ENCODE measurements at regions not wholly inside any gene's neighbourhood (a gene's known extent, or its start where the extent isn't known, plus 50 kb on each side); places are given as distances from the start of the nearest gene placed in this dataset.

- Histone ChIP-seq H3K4me2 (ENCODE audit: extremely low read depth, insufficient read depth, low read length) (no peak overlapping the region), H3K36me3 (ENCODE audit: control insufficient read depth, insufficient read depth, low read length) (no peaks in the 10 kb centered on the region), H3K4me1 (ENCODE audit: control insufficient read depth, extremely low read depth, insufficient read depth, low read length) (no peaks in the 10 kb centered on the region), H3K9me3 (ENCODE audit: control insufficient read depth, insufficient read depth, low read depth, low read length) (no peaks in the 10 kb centered on the region), H4K20me1 (ENCODE audit: control insufficient read depth, extremely low read depth, insufficient read depth, low read length) (no peaks in the 10 kb centered on the region), H2AFZ (ENCODE audit: low read length) (no peak overlapping the region), H3K4me3 (replicated peaks in 1 of 4; ENCODE audit: control extremely low read depth in 1 of 4, insufficient read depth in 1 of 4, low read depth in 3 of 4, low read length in 4 of 4) (no peak overlapping the region), H3K27me3 (ENCODE audit: control insufficient read depth, insufficient read depth, low read length) (no peaks in the 10 kb centered on the region), H3K27ac (ENCODE audit: insufficient read depth, low read length) (no peak overlapping the region), H3K79me2 (ENCODE audit: control insufficient read depth, insufficient read depth, low read length) (no peaks in the 10 kb centered on the region), H3K9ac (ENCODE audit: insufficient read depth, low read length) (no peak overlapping the region)
- no peak for DNase-seq (ENCODE audit: low read depth in 2 of 2)
- TF ChIP-seq EZH2 (IDR thresholded peaks at IDR 0.05; ENCODE audit: low read length, missing control alignments) (no peak), CTCF (conservative IDR thresholded peaks at IDR 0.05 in 1 of 2, IDR thresholded peaks at IDR 0.05 in 1 of 2; ENCODE audit: low read depth in 1 of 2, low read length in 2 of 2) (no peak)
Observed at GRCh38 chr5:119862619-119863018, 233.3 kb downstream of the FAM170A start.

- Histone ChIP-seq H3K4me2 (ENCODE audit: extremely low read depth, insufficient read depth, low read length) (no peak overlapping the region), H3K36me3 (ENCODE audit: control insufficient read depth, insufficient read depth, low read length) (no peaks in the 10 kb centered on the region), H3K4me3 (replicated peaks in 1 of 4; ENCODE audit: control extremely low read depth in 1 of 4, insufficient read depth in 1 of 4, low read depth in 3 of 4, low read length in 4 of 4) (no peak overlapping the region), H3K4me1 (ENCODE audit: control insufficient read depth, extremely low read depth, insufficient read depth, low read length) (no peaks in the 10 kb centered on the region), H3K9ac (ENCODE audit: insufficient read depth, low read length) (no peak overlapping the region), H2AFZ (ENCODE audit: low read length) (no peak overlapping the region), H3K27me3 (ENCODE audit: control insufficient read depth, insufficient read depth, low read length) (no peaks in the 10 kb centered on the region), H3K9me3 (ENCODE audit: control insufficient read depth, insufficient read depth, low read depth, low read length) (no peaks in the 10 kb centered on the region), H3K79me2 (ENCODE audit: control insufficient read depth, insufficient read depth, low read length) (no peaks in the 10 kb centered on the region), H4K20me1 (ENCODE audit: control insufficient read depth, extremely low read depth, insufficient read depth, low read length) (no peaks in the 10 kb centered on the region), H3K27ac (ENCODE audit: insufficient read depth, low read length) (no peak overlapping the region)
- no peak for TF ChIP-seq CTCF (conservative IDR thresholded peaks at IDR 0.05 in 1 of 2, IDR thresholded peaks at IDR 0.05 in 1 of 2; ENCODE audit: low read depth in 1 of 2, low read length in 2 of 2)
- no peak for TF ChIP-seq EZH2 (IDR thresholded peaks at IDR 0.05; ENCODE audit: low read length, missing control alignments)
- no peak for DNase-seq (ENCODE audit: low read depth in 2 of 2)
Observed at GRCh38 chr5:119864286-119864685, 234.9 kb downstream of the FAM170A start.

DNA sequence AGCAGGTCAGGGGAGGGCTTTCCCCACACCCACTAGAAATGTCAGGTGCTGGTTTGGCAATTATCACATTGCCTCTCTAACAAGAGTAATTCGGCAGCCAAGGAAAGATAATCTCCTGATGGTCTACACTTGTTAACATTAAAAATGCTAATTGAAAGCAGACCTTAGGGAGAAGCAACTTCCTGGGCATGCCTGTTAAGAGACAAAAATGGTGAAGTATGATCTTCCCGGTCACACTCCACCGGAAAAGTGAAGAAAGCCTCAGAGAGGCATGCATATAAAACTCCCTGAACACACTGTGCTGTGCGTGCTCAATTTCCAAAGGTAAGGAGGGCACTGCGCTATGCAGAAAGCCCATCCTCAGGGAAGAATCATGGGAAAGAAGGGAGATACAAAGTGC lies 244.3 kb downstream of the FAM170A start:
- H3K4me3 ChIP-seq (replicated peaks in 1 of 4; ENCODE audit: control extremely low read depth in 1 of 4, insufficient read depth in 1 of 4, low read depth in 3 of 4, low read length in 4 of 4), result no peak overlapping the region
- no peak for TF ChIP-seq EZH2 (IDR thresholded peaks at IDR 0.05; ENCODE audit: low read length, missing control alignments)
- TF ChIP-seq CTCF (conservative IDR thresholded peaks at IDR 0.05 in 1 of 2, IDR thresholded peaks at IDR 0.05 in 1 of 2; ENCODE audit: low read depth in 1 of 2, low read length in 2 of 2), result no peak
- H3K9ac ChIP-seq (ENCODE audit: insufficient read depth, low read length), result no peak overlapping the region
- H3K9me3 ChIP-seq (ENCODE audit: control insufficient read depth, insufficient read depth, low read depth, low read length), result no peaks in the 10 kb centered on the region
- H2AFZ ChIP-seq (ENCODE audit: low read length), result no peak overlapping the region
- H3K27ac ChIP-seq (ENCODE audit: insufficient read depth, low read length), result no peak overlapping the region
- no peaks in the 10 kb centered on the region for H3K27me3 ChIP-seq (ENCODE audit: control insufficient read depth, insufficient read depth, low read length)
- no peaks in the 10 kb centered on the region for H4K20me1 ChIP-seq (ENCODE audit: control insufficient read depth, extremely low read depth, insufficient read depth, low read length)
- no peaks in the 10 kb centered on the region for H3K79me2 ChIP-seq (ENCODE audit: control insufficient read depth, insufficient read depth, low read length)
- no peaks in the 10 kb centered on the region for H3K4me1 ChIP-seq (ENCODE audit: control insufficient read depth, extremely low read depth, insufficient read depth, low read length)
- no peak overlapping the region for H3K4me2 ChIP-seq (ENCODE audit: extremely low read depth, insufficient read depth, low read length)
- no peaks in the 10 kb centered on the region for H3K36me3 ChIP-seq (ENCODE audit: control insufficient read depth, insufficient read depth, low read length)
- DNase-seq (ENCODE audit: low read depth in 2 of 2), result no peak
